ENCODE measurements at regions not wholly inside any gene's neighbourhood (a gene's known extent, or its start where the extent isn't known, plus 50 kb on each side); places are given as distances from the start of the nearest gene placed in this dataset.

DNA sequence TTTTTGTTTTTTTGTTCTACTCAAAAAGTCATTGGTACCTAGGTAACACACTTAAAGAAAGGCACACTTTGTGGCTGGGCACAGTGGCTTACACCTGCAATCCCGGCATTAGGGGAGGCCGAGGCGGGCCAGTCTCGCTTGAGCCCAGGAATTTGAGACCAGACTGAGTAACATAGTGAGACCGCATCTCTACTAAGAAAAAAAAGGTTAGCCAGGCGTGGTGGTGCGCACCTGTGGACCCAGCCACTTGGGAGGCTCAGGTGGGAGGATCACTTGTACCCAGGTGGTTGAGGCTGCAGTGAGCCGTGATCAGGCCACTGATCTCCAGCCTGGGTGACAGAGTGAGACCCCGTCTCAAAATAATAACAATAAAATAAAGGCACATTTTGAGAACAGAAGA, 67.4 kb upstream of the BHLHE23 start:
- H3K27ac ChIP-seq (ENCODE audit: low read depth in 2 of 2, low read length in 1 of 2) = no peak overlapping the region
- no peaks in the 10 kb centered on the region for H3K79me2 ChIP-seq (ENCODE audit: insufficient read depth)
- H3F3A ChIP-seq (replicated peaks; ENCODE audit: insufficient read depth) = no peaks in the 10 kb centered on the region
- ChIA-PET POLR2A (no interaction called here), CTCF (no interaction called here)
- 0 out of 2 replicates have a peak, but pooled peaks cover 3% of the 10 kb centered on the region for H4K20me1 ChIP-seq (ENCODE audit: insufficient read depth)
- TF ChIP-seq TCF12 (IDR thresholded peaks at IDR 0.05) (no peak), NRF1 (IDR thresholded peaks at IDR 0.05; ENCODE audit: low read depth, low read length) (no peak), MEF2A (IDR thresholded peaks at IDR 0.05; ENCODE audit: borderline replicate concordance, low read depth) (no peak), GATA2 (CRISPR knock-in tag; IDR thresholded peaks at IDR 0.05) (no peak), RXRA (IDR thresholded peaks at IDR 0.05; ENCODE audit: borderline replicate concordance, low read depth) (no peak), EZH2phosphoT487 (IDR thresholded peaks at IDR 0.05; ENCODE audit: borderline replicate concordance, low read depth) (no peak), NFIC (IDR thresholded peaks at IDR 0.05; ENCODE audit: borderline replicate concordance) (no peak), TEAD4 (IDR thresholded peaks at IDR 0.05; ENCODE audit: borderline replicate concordance, insufficient read depth) (no peak)
- TF ChIP-seq, protein P1, sequence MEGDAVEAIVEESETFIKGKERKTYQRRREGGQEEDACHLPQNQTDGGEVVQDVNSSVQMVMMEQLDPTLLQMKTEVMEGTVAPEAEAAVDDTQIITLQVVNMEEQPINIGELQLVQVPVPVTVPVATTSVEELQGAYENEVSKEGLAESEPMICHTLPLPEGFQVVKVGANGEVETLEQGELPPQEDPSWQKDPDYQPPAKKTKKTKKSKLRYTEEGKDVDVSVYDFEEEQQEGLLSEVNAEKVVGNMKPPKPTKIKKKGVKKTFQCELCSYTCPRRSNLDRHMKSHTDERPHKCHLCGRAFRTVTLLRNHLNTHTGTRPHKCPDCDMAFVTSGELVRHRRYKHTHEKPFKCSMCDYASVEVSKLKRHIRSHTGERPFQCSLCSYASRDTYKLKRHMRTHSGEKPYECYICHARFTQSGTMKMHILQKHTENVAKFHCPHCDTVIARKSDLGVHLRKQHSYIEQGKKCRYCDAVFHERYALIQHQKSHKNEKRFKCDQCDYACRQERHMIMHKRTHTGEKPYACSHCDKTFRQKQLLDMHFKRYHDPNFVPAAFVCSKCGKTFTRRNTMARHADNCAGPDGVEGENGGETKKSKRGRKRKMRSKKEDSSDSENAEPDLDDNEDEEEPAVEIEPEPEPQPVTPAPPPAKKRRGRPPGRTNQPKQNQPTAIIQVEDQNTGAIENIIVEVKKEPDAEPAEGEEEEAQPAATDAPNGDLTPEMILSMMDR (IDR thresholded peaks at IDR 0.05) = no peak
- TF ChIP-seq, protein P2, sequence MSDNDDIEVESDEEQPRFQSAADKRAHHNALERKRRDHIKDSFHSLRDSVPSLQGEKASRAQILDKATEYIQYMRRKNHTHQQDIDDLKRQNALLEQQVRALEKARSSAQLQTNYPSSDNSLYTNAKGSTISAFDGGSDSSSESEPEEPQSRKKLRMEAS (IDR thresholded peaks at IDR 0.05; ENCODE audit: low read depth) = no peak
- TF ChIP-seq, protein P3, sequence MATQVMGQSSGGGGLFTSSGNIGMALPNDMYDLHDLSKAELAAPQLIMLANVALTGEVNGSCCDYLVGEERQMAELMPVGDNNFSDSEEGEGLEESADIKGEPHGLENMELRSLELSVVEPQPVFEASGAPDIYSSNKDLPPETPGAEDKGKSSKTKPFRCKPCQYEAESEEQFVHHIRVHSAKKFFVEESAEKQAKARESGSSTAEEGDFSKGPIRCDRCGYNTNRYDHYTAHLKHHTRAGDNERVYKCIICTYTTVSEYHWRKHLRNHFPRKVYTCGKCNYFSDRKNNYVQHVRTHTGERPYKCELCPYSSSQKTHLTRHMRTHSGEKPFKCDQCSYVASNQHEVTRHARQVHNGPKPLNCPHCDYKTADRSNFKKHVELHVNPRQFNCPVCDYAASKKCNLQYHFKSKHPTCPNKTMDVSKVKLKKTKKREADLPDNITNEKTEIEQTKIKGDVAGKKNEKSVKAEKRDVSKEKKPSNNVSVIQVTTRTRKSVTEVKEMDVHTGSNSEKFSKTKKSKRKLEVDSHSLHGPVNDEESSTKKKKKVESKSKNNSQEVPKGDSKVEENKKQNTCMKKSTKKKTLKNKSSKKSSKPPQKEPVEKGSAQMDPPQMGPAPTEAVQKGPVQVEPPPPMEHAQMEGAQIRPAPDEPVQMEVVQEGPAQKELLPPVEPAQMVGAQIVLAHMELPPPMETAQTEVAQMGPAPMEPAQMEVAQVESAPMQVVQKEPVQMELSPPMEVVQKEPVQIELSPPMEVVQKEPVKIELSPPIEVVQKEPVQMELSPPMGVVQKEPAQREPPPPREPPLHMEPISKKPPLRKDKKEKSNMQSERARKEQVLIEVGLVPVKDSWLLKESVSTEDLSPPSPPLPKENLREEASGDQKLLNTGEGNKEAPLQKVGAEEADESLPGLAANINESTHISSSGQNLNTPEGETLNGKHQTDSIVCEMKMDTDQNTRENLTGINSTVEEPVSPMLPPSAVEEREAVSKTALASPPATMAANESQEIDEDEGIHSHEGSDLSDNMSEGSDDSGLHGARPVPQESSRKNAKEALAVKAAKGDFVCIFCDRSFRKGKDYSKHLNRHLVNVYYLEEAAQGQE (IDR thresholded peaks at IDR 0.05; ENCODE audit: low read depth, low read length) = no peak
- TF ChIP-seq, protein P4, sequence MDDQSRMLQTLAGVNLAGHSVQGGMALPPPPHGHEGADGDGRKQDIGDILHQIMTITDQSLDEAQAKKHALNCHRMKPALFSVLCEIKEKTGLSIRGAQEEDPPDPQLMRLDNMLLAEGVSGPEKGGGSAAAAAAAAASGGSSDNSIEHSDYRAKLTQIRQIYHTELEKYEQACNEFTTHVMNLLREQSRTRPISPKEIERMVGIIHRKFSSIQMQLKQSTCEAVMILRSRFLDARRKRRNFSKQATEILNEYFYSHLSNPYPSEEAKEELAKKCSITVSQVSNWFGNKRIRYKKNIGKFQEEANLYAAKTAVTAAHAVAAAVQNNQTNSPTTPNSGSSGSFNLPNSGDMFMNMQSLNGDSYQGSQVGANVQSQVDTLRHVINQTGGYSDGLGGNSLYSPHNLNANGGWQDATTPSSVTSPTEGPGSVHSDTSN (IDR thresholded peaks at IDR 0.05) = no peak
- TF ChIP-seq, protein P5, sequence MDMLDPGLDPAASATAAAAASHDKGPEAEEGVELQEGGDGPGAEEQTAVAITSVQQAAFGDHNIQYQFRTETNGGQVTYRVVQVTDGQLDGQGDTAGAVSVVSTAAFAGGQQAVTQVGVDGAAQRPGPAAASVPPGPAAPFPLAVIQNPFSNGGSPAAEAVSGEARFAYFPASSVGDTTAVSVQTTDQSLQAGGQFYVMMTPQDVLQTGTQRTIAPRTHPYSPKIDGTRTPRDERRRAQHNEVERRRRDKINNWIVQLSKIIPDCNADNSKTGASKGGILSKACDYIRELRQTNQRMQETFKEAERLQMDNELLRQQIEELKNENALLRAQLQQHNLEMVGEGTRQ (IDR thresholded peaks at IDR 0.05; ENCODE audit: borderline replicate concordance, low read depth, low read length) = no peak
- H3K4me2 ChIP-seq = no peak overlapping the region
- H3K4me3 ChIP-seq (ENCODE audit: low read depth in 2 of 2, low read length in 1 of 2) = no peak overlapping the region
- no peaks in the 10 kb centered on the region for H3K36me3 ChIP-seq (replicated peaks in 1 of 2; ENCODE audit: control insufficient read depth in 1 of 2, insufficient read depth in 2 of 2, low read length in 1 of 2)
- H3K4me1 ChIP-seq (ENCODE audit: control insufficient read depth in 1 of 2, insufficient read depth in 2 of 2, low read depth in 1 of 2, low read length in 1 of 2) = peaks cover 0 to 5% of the 10 kb centered on the region in 2 experiments; a peak in 1 of 4 replicates
- WGBS (ENCODE audit: low lambda C conversion rate) = 62% methylated on average over 9 of the region's 9 CpGs
- H3K9ac ChIP-seq = no peak overlapping the region
- peaks cover 17% of the 10 kb centered on the region; the same call in 1 of the 2 replicates for H3K27me3 ChIP-seq (ENCODE audit: insufficient read depth)
- H2AFZ ChIP-seq (ENCODE audit: low read depth) = no peak overlapping the region
- DNase-seq = no peak
- peaks cover 3% of the 10 kb centered on the region; the same call in 1 of the 2 replicates for H3K9me3 ChIP-seq
- H3K9me2 ChIP-seq = no peaks in the 10 kb centered on the region

All from SK-N-SH (cell line).